Activated CD4-positive, alpha-beta T cell treated with anti-CD3 and anti-CD28 coated beads for 1 hour (primary cell): ENCODE measurements at regions not wholly inside any gene's neighbourhood (a gene's known extent, or its start where the extent isn't known, plus 50 kb on each side); places are given as distances from the start of the nearest gene placed in this dataset.

Experiments used
- DNase-seq: peaks from one replicate; pipeline ENCODE4 v3.0.0-alpha.2; 2020

DNA sequence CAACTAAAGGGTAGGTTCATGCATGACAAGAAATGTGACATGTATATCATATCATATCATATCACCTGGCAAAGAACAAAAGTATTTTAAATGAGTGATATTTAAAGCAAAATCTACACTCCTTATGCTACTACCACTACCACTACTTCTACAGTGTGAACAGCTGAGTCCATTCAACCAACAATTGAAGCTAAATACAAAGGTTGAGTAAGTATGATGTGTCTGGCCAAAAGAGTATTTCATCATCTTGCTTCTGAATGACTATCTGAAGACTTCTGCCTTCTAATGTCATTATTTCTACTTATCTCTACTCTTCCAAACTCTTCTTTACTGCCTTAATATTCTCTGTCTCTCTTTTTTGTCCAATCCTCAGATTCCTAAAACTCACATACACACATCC is 292.6 kb upstream of the CAND1 start:
- no peak for DNase-seq

DNA sequence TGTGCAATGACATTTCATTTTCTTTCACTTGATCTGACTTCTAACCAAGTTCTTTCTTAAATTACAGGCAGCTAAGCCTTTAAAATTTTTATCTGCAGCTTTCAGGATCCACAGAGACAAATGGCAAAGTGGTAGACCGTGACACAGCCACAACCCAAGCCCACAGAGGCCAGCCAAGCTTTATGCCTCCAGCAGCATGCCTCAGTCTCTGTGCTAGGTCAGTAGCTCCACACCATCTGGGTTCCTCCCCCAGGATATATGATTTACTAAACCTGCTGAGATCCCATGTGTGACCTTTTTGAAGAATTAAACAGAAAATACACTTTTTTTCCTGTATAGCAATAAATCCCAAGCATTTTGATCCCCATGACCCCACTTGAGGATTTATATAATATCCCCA is 290.4 kb upstream of the CAND1 start:
- DNase-seq, result no peak

DNA sequence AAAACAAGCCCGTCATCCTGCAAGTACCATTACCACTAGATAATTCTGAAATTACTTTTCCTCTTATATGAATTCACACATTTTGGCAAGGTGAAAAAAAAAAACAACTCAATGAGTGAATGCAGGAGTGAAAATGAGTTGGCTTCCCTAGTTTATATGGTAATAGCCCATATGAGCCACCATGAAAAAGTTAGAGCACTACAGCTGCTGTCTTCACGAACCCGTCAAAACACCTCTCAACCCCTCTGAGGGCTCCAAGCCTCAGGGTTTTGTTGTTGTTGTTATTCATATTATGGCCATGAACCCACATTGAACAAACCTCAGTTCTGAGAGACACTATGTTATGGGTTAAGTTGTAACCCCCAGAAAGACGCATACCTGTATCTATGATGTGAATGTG is 289.9 kb upstream of the CAND1 start:
- no peak for DNase-seq

DNA sequence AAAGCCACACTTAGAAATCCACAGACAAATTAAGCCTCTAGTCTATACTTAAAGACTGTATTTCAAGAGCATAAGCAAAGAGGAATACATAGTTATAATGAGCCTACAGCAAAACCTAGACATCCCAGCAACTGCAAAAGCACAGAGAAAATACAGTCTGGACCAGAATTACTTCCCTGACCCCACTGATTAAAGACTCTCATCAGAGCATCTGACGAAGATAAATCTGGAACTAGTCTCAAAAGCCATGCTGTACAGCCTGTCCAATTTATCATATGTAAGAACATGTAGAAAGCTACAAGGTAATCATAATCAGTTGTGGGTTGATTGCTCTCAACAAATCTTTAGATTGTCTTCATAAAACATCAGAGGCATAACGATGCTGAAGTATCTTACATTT is 285.1 kb upstream of the CAND1 start:
- DNase-seq, result no peak

DNA sequence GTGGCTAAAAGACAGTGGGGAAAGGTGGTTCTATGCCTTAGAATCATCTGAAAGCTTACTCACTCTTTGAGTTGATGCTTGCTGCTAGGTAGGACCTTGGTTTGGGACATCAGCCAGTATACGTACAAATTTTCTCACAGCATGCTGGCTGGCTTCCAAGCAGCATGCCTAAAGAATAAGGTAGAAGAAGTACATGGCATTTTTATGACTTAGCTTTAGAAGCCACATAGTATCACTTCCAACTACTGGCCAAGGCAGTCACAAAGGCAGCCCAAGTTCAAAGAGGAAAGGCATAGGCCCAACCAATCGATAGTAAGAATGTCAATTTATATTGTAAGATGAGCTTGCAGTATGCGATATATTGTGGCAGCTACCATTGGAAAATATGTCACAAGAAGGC is 284.2 kb upstream of the CAND1 start:
- no peak for DNase-seq

DNA sequence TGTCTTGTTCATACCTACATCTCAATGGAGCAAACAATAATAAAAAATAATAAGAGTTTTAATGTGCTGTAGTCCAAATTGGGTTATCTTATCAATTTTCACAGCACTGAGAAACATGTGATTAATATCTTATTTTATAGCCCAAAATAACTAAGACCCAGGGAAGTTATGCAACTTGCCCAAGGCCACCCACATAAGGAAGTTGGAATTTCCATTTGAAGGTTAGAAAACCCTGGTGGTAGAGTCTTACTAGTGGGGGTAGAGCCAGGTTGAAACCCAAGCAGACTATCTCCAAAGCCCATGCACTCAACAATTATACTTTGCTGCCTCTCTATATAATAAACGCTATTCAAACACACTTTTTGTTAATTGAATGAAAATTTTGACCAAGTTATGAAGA is 270.0 kb upstream of the CAND1 start:
- no peak for DNase-seq

DNA sequence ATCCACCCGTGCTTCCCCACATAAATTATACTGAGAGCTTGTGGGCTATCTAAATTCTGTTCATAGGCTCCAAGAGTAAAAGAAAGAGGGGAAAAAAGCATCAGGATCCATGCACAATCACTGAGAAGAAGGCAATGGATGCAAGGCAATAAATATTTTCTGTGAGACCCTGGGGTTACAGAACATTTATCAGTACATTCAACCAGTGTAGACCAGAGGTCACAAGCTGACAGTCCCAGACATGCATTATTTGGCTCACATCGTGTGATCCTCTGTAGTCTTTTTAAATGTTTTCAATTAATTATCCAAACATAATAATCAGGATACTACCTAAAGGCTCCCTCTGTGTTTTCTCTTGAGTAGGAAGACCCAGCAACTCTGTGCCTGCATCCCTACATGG is 267.9 kb upstream of the CAND1 start:
- no peak for DNase-seq

DNA sequence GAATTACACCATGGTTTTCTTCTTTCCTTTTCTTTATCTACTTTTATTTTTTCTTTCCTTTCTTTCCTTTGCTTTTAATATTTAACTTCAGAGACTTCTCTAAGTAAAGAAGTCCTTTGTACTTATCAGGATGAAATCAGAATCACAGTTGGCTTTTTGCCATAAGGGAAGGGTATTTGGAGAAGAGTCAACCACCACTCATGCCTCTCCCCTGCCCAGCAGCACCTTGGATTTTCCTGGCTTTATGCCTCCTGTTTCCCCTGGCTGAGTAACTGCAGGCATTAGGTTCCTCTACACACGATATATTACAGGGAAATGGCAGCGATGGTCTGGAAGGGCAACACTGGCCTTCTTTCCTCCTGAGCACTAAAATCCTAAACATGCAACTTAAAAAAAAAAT is 266.4 kb upstream of the CAND1 start:
- no peak for DNase-seq

DNA sequence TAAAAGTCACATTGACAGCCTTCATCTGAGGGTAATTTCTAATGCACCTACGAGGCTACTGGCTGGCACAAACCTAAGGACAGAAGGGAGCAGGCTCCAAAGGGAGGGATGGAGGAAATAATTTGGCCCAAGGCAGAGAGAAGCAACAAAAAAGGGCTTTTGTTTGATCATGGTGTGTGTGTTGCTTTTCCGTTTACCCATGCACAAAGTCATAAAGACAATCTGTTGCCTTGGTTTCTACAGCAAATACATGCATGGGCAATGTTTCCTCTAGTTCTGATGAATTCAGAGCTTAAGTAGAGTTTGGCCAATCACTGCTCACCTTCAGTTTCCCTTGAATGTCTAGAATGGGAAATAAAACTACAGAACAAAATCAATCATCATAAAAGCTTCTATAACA is 262.5 kb upstream of the CAND1 start:
- no peak for DNase-seq

DNA sequence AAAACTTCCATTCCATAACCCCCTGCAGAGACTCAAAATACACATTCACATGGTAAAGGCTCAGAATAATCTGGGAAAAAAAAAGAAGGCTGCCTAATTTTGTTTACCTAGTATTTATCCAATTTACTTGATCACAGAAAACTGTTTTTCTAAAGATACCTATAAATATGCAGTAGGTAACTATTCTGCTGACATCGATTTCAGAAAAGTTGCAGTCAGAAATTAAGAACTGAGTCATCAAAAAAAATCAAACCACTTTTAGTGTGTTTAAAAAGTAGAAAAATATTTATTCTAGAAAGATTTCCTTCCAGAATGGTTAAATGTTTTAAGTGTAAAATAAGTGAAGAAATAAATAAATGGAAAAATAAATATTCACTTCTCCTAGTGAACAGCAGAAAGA is 254.5 kb upstream of the CAND1 start:
- no peak for DNase-seq

DNA sequence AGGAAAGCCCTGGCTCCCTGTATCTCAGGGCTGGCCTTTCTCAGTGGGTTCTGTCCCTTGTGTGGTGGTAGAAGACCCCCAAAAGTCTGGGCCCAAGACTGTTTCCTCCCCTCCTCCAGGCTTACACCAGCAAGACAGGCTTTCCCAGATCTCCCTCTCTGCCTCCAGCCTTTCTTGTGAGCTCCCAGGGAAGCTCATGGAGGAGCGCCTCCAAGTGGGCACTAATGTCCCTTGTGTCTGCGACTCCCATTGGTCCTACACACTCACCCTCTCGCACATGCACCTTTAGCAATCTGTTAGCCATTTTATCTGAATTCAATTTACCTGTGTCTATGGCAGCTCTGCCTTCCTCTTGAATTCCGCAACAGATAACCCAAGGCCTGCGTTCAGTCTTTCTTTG is 251.1 kb upstream of the CAND1 start:
- no peak for DNase-seq

DNA sequence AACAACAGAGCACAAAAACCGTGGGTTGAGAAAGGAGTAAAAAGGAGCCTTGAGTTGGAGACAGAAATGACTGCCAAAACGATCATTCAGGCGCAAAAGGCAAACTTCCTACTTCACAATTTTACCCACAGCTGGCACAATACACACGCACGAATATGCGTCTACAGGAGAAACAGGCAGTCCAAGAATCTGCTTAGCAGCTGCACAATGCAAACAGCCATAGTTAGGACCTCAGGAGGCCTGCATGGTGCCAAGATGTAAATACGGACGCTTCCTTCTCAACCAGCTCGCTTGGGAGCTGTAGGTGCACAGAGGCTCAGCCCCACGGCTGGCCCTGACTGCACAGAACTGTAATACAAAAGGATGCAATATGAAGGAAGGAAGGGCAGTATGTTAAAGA is 250.1 kb upstream of the CAND1 start:
- no peak for DNase-seq

DNA sequence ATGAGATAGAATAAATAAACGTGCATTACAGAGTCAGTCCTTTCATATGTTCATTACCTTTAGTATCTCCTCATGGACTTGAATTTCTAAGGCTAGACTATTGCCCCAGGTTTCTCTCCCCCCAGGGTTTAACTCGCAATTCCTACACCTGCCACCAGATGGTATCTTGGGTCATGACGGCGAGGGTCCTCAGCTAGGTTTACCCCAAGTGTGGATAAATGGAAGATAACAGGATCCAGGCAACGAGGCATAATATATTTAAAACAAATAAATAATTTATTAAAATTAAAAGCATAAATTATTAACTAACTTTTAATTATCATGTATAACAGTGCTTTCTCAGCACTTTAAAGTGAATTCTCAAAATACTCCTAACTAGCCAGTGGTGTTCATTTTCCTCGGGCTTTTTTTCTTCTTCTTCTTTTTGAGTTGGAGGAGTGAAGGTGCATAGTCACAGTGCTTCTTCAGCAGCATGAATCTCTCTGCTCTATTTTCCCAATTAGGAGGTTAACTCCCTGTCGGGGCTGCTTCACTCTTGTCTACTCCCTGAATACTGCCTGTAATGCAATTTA is 243.5 kb upstream of the CAND1 start:
- peak; percentile 12 for DNase-seq

DNA sequence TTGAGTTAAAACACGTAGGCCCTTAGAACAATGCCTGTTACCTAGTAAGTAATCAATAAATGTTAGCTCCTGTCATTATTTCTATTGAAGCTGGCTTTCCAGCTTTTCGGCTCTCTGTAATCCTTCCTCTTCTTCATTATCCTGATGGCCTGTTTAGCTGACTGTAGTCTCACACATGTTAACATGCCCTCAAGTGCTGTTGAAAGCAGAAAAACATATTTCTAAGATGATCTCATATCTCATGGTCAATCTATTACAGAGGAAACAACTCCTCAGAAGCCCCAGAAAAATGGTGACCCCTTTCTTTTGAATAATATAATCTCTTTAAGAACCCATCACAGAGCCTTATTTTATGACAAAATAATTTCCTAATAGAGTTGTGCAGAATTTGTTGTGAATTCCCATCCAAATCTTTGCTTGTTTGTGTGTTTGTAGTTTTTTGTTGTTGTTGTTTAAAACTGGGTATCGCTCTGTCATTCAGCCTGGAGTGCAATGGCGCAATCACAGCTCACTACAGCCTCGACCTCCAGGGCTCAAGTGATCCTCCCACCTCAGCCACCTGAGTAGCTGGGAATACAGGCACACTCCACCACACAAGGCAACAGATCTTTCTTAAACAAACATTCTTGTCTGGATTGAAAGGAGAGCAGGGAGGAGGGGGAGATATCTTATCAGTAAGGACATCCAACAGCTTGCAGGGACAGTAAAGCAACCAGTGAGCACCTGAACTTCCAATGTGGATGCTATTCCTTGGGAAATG is 242.5 kb upstream of the CAND1 start:
- DNase-seq, result no peak

DNA sequence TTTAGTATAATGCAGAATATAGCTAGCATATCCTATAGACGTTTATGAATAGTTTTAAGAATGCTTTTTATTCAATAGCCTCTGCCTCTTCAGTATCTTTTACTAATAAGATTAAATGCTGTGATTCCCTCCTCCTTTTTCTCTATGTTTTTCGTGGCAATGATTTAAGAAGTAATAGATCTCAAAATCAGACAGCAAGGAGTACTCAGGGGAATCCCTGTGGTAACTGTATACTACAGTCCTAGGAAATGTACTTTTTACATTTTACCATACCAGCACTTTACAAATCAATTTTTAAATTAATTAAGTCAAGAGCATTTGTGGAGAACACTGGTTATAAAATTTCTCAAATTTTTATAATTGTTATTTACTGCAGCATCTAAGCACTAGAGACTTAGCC is 240.6 kb upstream of the CAND1 start:
- DNase-seq, result no peak

DNA sequence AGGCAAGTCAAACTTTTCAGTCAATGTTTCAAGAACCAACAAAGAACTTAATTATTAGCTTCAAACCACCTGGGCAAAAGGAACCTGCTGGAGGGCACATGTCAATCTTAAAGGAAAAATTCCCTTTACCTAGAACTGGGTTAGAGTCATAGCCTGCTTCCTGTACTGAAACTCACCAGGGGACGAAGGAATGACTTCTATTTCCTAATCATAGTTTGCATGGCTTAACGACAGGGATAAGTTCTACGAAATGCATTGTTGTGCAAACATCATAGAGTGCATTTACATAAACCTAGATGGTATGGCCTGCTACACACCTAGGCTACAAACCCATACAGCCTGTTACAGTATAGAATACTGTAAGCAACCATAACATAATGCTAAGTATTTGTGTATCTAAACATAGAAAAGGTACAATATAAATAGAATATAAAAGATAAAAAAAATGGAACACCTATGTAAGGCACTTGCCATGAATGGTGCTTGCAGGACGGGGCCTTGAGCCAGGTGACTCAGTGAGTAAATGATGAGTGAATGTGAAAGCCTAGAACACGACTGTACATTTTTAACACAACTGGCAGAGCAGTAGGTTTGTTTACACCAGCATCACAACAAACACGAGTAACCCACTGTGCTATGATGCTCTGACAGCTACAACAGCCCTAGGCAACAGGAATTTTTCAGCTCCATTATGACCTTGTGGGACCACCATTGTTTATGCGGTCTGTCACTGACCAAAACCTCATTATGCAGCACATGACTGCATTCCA is 234.9 kb upstream of the CAND1 start:
- DNase-seq, result no peak

DNA sequence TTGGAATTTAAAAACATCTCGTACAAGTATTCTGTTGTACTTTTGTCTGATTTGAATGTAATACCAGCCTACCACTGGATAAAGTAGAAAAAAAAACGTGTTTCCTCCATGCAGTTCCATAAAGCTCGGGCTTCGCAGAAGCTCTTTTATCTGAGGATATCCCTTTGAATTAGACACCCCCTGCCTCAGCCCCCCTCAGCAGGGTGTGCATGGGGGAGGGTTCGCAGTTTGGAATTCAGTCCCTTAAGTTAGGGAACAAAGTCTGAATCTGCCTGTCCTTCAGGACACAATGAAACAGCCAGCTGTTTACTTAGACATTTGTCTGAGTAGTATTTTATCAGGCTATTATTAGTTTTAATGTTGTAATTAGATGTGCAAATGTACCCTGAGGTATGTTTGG is 234.0 kb upstream of the CAND1 start:
- DNase-seq, result no peak

DNA sequence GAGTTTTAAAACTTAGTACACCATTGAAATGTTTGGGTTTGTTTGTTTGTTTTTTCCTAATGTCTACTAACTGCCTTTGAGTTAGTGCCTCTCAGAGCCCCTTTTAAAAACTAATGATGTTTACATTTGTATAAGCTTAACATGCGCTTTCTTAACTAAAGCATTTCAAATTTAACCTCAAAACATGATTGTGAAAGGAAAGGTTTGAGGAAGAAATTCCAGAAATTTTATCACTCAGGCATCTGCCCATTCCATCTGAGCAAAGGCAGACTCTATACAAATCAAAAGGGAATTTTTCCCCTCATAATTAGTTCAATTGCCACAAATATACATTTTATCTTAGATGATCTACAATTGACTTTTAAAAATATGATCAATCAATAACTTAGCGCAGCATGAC is 230.7 kb upstream of the CAND1 start:
- no peak for DNase-seq

DNA sequence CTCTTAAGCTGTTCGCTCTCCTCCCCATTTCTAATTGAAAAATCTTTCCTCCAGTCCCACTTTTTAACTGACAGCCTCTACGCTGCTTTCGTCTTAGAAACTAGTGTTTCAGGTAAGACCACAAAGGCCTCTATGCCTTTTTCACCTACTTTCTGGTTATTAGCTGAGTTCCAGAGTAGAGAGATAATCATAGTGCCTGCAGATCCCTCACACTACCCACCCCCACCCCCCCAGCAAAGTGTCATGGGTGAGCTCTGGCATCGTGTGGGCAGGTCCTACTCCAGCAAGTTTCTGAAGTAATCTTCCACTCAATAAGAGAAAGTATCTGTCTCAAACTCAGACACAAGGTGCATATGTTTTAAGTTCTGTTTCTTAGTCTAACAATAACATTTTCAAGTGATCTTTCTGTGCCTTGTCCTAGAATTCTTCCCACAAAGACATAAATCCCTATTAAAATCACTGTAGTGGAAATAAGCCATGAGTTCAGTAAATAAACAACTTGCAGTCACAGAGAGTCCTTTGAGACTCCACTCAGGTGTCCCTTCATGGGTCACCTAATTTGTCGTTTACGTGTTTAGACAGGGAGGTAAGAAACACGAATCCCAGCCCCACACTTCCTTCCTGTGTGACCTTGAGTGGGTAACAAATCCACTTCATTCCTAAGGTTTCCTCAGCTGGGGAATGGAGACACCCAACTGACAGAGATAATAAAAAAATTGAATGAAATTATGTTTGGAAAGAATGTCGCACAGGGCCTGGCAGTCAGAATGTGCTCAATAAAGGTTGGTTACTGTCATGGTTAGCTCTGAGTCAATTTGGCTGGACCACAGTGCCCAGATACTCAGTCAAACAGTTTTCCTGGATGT is 228.9 kb upstream of the CAND1 start:
- no peak for DNase-seq

DNA sequence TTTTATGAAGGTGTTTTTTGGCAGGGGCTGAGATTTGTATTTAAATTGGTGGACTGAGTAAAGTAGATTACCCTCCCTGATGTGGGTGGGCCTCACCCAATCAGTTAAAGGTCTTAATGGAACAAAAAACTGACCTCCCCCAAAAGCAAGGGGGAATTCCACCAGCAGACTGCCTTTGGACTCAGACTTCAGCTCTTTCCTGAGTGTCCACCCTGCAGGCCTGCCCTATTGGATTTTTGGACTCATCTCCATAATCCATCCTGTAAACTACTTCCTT is 228.4 kb upstream of the CAND1 start:
- no peak for DNase-seq

DNA sequence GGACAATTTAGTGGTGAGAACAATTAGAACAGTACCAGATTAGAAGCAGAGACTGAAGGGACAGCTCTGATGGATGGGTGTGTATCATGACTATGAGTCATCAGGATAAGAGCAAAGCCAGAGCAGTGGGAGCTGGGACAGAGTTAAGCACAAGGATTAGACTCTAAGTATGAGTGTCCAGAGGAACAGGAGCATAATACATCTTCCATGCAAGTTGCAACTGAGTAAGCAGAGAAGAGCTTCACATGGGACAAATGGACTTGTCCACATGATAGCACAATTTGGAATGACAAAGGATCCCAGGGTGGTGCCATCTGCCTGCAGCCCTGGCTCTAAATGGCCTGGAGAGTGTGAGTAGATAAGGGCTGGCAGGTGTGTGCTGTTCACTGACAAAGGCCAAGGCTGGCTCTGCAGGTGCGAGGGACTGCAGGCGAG is 226.4 kb upstream of the CAND1 start:
- DNase-seq, result no peak

DNA sequence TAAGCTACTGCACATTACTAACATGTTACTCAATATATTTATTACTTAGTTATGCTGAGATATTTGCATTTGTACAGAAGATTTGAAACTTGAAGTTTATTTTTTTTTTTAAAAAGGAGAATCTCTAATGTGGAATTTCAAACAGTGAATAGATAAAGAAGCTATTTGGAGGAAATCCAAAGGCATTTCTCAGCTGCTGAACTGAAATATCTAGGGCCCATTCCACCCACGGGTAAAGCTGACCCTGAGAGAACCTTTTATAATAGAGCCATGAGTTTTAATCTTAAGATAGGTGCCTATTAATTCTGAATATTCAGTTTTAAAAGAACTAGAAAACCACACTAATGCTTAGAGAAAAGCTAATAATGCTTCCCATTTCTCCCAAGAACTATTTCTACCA is 225.4 kb upstream of the CAND1 start:
- no peak for DNase-seq

DNA sequence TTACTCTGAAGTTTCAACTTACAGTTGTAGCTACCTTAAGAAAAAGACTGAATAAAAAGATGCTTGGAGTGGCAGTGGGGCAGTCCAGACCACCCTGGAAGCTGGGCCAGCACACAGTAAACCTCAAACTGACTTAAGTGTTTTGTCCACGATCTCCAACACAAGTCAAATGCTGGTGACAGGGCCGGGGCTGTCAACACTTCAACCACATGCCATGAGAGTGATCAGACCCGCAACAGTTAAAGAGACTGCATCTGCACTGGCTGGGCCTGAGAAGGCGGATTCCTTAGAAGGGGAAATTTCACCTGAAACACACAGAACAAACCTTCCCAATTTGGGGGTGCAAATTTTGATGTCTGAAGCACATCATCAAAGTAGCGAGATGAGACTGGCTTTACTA is 223.5 kb upstream of the CAND1 start:
- no peak for DNase-seq

DNA sequence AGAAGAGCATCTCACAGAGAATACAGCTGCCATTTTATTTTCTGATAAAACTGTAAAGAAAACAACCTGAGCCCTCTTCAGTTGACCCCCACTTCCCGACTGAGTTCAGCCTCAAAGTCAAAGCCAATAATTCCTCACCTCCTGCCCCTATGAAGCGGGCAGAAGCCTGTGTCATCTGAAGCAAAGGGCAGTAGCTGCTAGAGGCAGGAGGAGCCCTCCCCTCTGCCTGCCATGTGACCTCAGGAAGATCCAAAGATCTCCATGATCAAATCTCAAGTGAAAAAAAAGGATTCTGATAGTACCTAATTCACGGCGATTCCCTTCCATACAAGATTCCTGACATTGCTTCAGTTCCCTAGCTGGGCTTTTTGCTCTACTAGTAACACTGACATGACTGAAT is 223.1 kb upstream of the CAND1 start:
- DNase-seq, result no peak
